ENCODE measurements at regions not wholly inside any gene's neighbourhood (a gene's known extent, or its start where the extent isn't known, plus 50 kb on each side); places are given as distances from the start of the nearest gene placed in this dataset.

DNA sequence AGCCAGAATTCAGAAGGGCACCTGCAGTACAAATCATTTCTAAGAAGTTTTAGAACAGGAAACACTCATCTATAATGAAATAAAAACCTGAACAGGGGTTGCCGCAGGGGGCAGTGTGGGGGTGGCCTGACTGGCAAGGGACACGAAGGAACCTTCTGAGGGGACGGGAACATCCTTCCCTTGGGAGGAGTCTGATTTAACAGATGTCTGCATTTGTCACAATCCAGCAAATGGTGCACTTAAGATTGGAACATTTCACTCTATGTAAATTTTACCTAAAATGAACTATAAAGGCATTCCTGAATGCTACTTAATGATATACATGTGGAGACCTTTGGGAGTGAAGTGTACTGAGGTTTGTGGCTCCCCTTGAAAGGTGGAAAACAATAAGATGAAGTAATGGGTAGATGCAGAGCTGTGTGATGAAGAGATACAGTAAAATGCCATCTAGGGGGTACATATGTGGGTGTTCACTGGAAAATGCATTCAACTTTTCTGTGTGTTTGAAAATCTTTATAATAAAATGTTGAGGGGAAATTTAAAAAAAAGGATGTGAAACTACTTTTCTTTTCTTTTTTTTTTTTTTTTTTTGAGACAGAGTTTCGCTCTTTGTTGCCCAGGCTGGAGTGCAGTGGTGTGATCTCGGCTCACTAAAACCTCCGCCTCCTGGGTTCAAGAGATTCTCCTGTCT, 89.5 kb downstream of the SNX5 start:
- no peak for DNase-seq (ENCODE audit: extremely low spot score)
- ChIA-PET POLR2A (no interaction called here), CTCF (no interaction called here)
- TF ChIP-seq HDGF (IDR thresholded peaks at IDR 0.05; ENCODE audit: borderline replicate concordance), result no peak
- TF ChIP-seq TARDBP (IDR thresholded peaks at IDR 0.05), result no peak
- no peak for TF ChIP-seq ARNT (IDR thresholded peaks at IDR 0.05)
- no peak for TF ChIP-seq LEF1 (IDR thresholded peaks at IDR 0.05; ENCODE audit: borderline replicate concordance)

GRCh38 chr20:17878069-17878911, 90.3 kb downstream of the SNX5 start:
- no peak for DNase-seq (ENCODE audit: extremely low spot score)
- POLR2A ChIA-PET, result no interaction called here
- CTCF ChIA-PET, result no interaction called here
- TF ChIP-seq BHLHE40 (IDR thresholded peaks at IDR 0.05; ENCODE audit: borderline replicate concordance), result no peak
- no peak for TF ChIP-seq ZNF384 (IDR thresholded peaks at IDR 0.05)

- DNase-seq (ENCODE audit: extremely low spot score), result no peak
- CTCF ChIA-PET, result no interaction called here
- POLR2A ChIA-PET, result no interaction called here
- no peak for TF ChIP-seq FOXK2 (IDR thresholded peaks at IDR 0.05)
Observed at GRCh38 chr20:17875981-17876385, 92.6 kb downstream of the SNX5 start.

DNA sequence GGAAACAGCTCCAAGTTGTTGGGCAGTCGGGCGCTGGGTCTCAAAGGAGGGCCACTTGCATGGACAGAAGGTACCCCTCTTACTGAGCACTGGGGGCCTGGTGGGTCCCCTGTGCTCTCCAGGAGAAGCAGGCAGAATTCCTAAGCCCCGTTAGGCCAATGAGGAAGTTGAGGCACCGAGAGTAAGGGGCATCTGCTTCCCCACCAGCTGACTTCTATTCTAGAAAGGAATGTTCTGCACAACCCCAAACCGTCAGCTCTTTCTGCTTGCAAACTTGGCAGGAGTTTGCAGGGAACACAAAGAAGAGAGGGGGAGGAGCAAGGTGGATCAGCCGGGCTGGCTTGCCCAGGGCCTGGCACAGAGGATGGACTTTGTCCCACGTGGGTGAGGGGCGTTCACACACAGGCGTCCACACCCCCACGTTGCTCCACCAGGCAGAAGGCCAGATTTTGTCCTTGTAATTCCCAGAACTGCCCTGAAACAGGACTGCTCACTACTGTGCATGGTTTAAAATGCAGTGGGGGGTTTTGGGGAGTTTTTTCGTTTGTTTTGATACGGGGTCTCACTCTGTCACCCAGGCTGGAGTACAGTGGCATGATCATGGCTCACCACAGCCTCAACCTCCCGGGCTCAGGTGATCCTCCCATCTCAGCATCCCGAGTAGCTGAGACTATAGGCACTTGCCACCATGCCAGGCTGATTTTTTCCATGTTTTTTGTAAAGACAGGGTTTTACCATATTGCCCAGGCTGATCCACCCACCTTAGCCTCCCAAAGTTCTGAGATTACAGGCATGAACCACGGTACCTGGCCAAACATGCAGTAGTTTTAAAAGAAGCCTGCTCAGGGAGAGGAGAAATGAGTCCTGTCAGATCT, 93.3 kb downstream of the SNX5 start:
- no peak for TF ChIP-seq ZNF384 (IDR thresholded peaks at IDR 0.05)
- TF ChIP-seq CTBP1 (IDR thresholded peaks at IDR 0.05; ENCODE audit: borderline replicate concordance), result no peak
- TF ChIP-seq BHLHE40 (IDR thresholded peaks at IDR 0.05; ENCODE audit: borderline replicate concordance), result no peak
- TF ChIP-seq SP1 (IDR thresholded peaks at IDR 0.05), result no peak
- no peak for TF ChIP-seq ELF4 (IDR thresholded peaks at IDR 0.05)
- ChIA-PET POLR2A (no interaction called here), CTCF (no interaction called here)
- DNase-seq (ENCODE audit: extremely low spot score), result no peak

- DNase-seq (ENCODE audit: extremely low spot score), result no peak
- CTCF ChIA-PET, result no interaction called here
- POLR2A ChIA-PET, result no interaction called here
- TF ChIP-seq NFRKB (IDR thresholded peaks at IDR 0.05), result no peak
- TF ChIP-seq ZNF384 (IDR thresholded peaks at IDR 0.05), result no peak
- no peak for TF ChIP-seq BHLHE40 (IDR thresholded peaks at IDR 0.05; ENCODE audit: borderline replicate concordance)
- no peak for TF ChIP-seq CTBP1 (IDR thresholded peaks at IDR 0.05; ENCODE audit: borderline replicate concordance)
- TF ChIP-seq TARDBP (IDR thresholded peaks at IDR 0.05), result no peak
- TF ChIP-seq FOXA1 (IDR thresholded peaks at IDR 0.05), result no peak
- TF ChIP-seq ELF4 (IDR thresholded peaks at IDR 0.05), result no peak
- TF ChIP-seq FOXK2 (IDR thresholded peaks at IDR 0.05), result no peak
- TF ChIP-seq HDGF (IDR thresholded peaks at IDR 0.05; ENCODE audit: borderline replicate concordance), result no peak
- TF ChIP-seq SP1 (IDR thresholded peaks at IDR 0.05), result no peak
- TF ChIP-seq FOXM1 (IDR thresholded peaks at IDR 0.05; ENCODE audit: borderline replicate concordance), result no peak
- no peak for TF ChIP-seq ARNT (IDR thresholded peaks at IDR 0.05)
- no peak for TF ChIP-seq L3MBTL2 (conservative IDR thresholded peaks at IDR 0.05)
- no peak for TF ChIP-seq SUZ12 (IDR thresholded peaks at IDR 0.05)
- TF ChIP-seq, protein P1, sequence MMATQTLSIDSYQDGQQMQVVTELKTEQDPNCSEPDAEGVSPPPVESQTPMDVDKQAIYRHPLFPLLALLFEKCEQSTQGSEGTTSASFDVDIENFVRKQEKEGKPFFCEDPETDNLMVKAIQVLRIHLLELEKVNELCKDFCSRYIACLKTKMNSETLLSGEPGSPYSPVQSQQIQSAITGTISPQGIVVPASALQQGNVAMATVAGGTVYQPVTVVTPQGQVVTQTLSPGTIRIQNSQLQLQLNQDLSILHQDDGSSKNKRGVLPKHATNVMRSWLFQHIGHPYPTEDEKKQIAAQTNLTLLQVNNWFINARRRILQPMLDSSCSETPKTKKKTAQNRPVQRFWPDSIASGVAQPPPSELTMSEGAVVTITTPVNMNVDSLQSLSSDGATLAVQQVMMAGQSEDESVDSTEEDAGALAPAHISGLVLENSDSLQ (IDR thresholded peaks at IDR 0.05), result no peak
- TF ChIP-seq LEF1 (IDR thresholded peaks at IDR 0.05; ENCODE audit: borderline replicate concordance), result no peak
Observed at GRCh38 chr20:17874271-17875105, 94.1 kb downstream of the SNX5 start.

GRCh38 chr20:17873410-17874270, 95.0 kb downstream of the SNX5 start:
- POLR2A ChIA-PET, result no interaction called here
- CTCF ChIA-PET, result no interaction called here
- no peak for TF ChIP-seq SP1 (IDR thresholded peaks at IDR 0.05)
- no peak for TF ChIP-seq FOXA1 (IDR thresholded peaks at IDR 0.05)
- no peak for TF ChIP-seq L3MBTL2 (conservative IDR thresholded peaks at IDR 0.05)
- TF ChIP-seq ZNF384 (IDR thresholded peaks at IDR 0.05), result no peak
- no peak for TF ChIP-seq HDGF (IDR thresholded peaks at IDR 0.05; ENCODE audit: borderline replicate concordance)
- TF ChIP-seq TARDBP (IDR thresholded peaks at IDR 0.05), result no peak
- TF ChIP-seq FOXM1 (IDR thresholded peaks at IDR 0.05; ENCODE audit: borderline replicate concordance), result no peak
- no peak for TF ChIP-seq LEF1 (IDR thresholded peaks at IDR 0.05; ENCODE audit: borderline replicate concordance)
- no peak for TF ChIP-seq FOXK2 (IDR thresholded peaks at IDR 0.05)
- TF ChIP-seq CTBP1 (IDR thresholded peaks at IDR 0.05; ENCODE audit: borderline replicate concordance), result no peak
- TF ChIP-seq NFRKB (IDR thresholded peaks at IDR 0.05), result no peak
- no peak for DNase-seq (ENCODE audit: extremely low spot score)

Data from HEK293T (cell line).